Endothelial cell of umbilical vein (primary cell): ENCODE measurements at regions not wholly inside any gene's neighbourhood (a gene's known extent, or its start where the extent isn't known, plus 50 kb on each side); places are given as distances from the start of the nearest gene placed in this dataset.

Experiments used
- EZH2 ChIP-seq: IDR thresholded peaks from 2 replicates; pipeline ENCODE4 v1.6.1; 2012; ENCODE audit warnings: borderline replicate concordance, low read depth, mild to moderate bottlenecking, moderate library complexity, low read length, inconsistent platforms; ENCODE audit not compliant: severe bottlenecking
- FOS ChIP-seq: IDR thresholded peaks from 2 replicates; pipeline ENCODE4 v1.6.1; 2011; ENCODE audit warnings: mild to moderate bottlenecking, low read length, moderate library complexity, borderline replicate concordance; ENCODE audit not compliant: insufficient read depth
- JUN ChIP-seq: IDR thresholded peaks from 2 replicates; pipeline ENCODE4 v1.6.1; 2011; ENCODE audit warnings: borderline replicate concordance, low read depth; ENCODE audit not compliant: insufficient read length, insufficient read depth
- MYC ChIP-seq: IDR thresholded peaks from one replicate; pipeline ENCODE4 v1.6.1; 2011; ENCODE audit warnings: mild to moderate bottlenecking, low read depth, low read length
- POLR2A ChIP-seq: IDR thresholded peaks from 2 replicates; pipeline ENCODE4 v1.6.1; 2012; ENCODE audit warnings: low read depth, mild to moderate bottlenecking, control low read depth, low read length
- POLR2AphosphoS5 ChIP-seq: IDR thresholded peaks from 2 replicates; pipeline ENCODE4 v1.6.1; 2012; ENCODE audit warnings: low read depth, mild to moderate bottlenecking, control low read depth, low read length, moderate library complexity; ENCODE audit not compliant: insufficient read depth
- TF ChIP-seq, protein P1 (sequence below), 2 donors: IDR thresholded peaks; 1 replicate in 1 of 2; 2 replicates in 1 of 2; pipeline ENCODE4 v1.5.1; 2011; ENCODE audit warnings: low read length in 2 of 2, mild to moderate bottlenecking in 2 of 2, moderate library complexity in 2 of 2, control low read depth in 1 of 2, inconsistent platforms in 1 of 2, low read depth in 1 of 2; ENCODE audit not compliant: insufficient read depth in 1 of 2; ENCODE audit errors: extremely low read depth in 1 of 2
- TF ChIP-seq, protein P2 (sequence below): IDR thresholded peaks from 2 replicates; pipeline ENCODE4 v1.6.1; 2011; ENCODE audit not compliant: insufficient read depth, insufficient read length

DNA sequence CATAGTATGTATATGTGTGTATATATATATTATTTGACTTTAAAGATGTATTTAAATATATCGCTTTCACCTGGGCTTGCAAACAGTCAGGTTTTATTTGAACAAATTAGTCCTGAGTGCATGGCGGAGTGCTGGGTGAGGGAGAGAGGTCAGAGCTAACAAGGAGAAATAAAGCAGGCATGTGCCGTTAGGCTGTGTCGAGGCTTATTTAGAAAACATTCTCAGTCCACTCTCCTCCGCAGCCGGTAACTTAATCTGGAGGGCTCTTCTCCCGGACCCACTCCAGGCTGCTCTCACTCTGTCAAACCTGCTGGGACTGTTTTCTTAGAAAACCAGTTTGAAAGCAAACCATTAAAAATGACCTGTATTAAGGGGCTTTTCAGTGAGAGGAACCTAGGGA lies 455.9 kb downstream of the MN1 start:
- TF ChIP-seq, protein P1, sequence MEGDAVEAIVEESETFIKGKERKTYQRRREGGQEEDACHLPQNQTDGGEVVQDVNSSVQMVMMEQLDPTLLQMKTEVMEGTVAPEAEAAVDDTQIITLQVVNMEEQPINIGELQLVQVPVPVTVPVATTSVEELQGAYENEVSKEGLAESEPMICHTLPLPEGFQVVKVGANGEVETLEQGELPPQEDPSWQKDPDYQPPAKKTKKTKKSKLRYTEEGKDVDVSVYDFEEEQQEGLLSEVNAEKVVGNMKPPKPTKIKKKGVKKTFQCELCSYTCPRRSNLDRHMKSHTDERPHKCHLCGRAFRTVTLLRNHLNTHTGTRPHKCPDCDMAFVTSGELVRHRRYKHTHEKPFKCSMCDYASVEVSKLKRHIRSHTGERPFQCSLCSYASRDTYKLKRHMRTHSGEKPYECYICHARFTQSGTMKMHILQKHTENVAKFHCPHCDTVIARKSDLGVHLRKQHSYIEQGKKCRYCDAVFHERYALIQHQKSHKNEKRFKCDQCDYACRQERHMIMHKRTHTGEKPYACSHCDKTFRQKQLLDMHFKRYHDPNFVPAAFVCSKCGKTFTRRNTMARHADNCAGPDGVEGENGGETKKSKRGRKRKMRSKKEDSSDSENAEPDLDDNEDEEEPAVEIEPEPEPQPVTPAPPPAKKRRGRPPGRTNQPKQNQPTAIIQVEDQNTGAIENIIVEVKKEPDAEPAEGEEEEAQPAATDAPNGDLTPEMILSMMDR (IDR thresholded peaks at IDR 0.05; ENCODE audit: extremely low read depth in 1 of 2, insufficient read depth in 1 of 2, low read depth in 1 of 2, low read length in 2 of 2), result no peak
- TF ChIP-seq EZH2 (no peak), JUN (no peak), POLR2A (no peak), FOS (no peak), POLR2AphosphoS5 (no peak), MYC (no peak)
- TF ChIP-seq, protein P2, sequence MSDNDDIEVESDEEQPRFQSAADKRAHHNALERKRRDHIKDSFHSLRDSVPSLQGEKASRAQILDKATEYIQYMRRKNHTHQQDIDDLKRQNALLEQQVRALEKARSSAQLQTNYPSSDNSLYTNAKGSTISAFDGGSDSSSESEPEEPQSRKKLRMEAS, result no peak
